Osteoblast (primary cell): ENCODE measurements at regions not wholly inside any gene's neighbourhood (a gene's known extent, or its start where the extent isn't known, plus 50 kb on each side); places are given as distances from the start of the nearest gene placed in this dataset.

ENCODE experiments used
- DNase-seq: peaks from one replicate; pipeline ENCODE4 v3.0.0; 2011; ENCODE audit warnings: low spot score, mixed read lengths; ENCODE audit not compliant: insufficient read length; ENCODE audit errors: missing footprints
- H2AFZ ChIP-seq: 2 replicates; pipeline ENCODE4 v1.6.0; 2011; ENCODE audit warnings: mild to moderate bottlenecking, low read length
- H3K27ac ChIP-seq: 2 replicates; pipeline ENCODE4 v1.5.1; 2011; ENCODE audit warnings: mild to moderate bottlenecking, low read depth, low read length, moderate library complexity
- H3K27me3 ChIP-seq: 2 replicates; pipeline ENCODE4 v1.6.0; 2012; ENCODE audit warnings: mild to moderate bottlenecking, control low read depth, inconsistent platforms, low read length, moderate library complexity; ENCODE audit not compliant: insufficient read depth
- H3K36me3 ChIP-seq: 2 replicates; pipeline ENCODE4 v1.5.1; 2011; ENCODE audit warnings: mild to moderate bottlenecking, low read length, control low read depth, moderate library complexity; ENCODE audit not compliant: insufficient read depth
- H3K4me1 ChIP-seq: 2 replicates; pipeline ENCODE4 v1.5.1; 2011; ENCODE audit warnings: mild to moderate bottlenecking, low read length, control low read depth, moderate library complexity; ENCODE audit not compliant: insufficient read depth
- H3K4me2 ChIP-seq: 2 replicates; pipeline ENCODE4 v1.6.0; 2011; ENCODE audit warnings: mild to moderate bottlenecking, low read length; ENCODE audit not compliant: insufficient read depth
- H3K4me3 ChIP-seq: fragments of 200-600 bp; sonication (generic); 3 replicates; pipeline ENCODE4 v1.5.1; 2012; ENCODE audit warnings: mild to moderate bottlenecking, low read length, inconsistent platforms; ENCODE audit not compliant: insufficient read depth
- H3K79me2 ChIP-seq: 2 replicates; pipeline ENCODE4 v1.6.0; 2012; ENCODE audit warnings: mild to moderate bottlenecking, low read length, control low read depth, inconsistent platforms; ENCODE audit not compliant: insufficient read depth
- H3K9me3 ChIP-seq: 2 replicates; pipeline ENCODE4 v1.5.1; 2011; ENCODE audit warnings: low read depth, low read length, control low read depth
- H4K20me1 ChIP-seq: 2 replicates; pipeline ENCODE4 v1.6.0; 2012; ENCODE audit warnings: mild to moderate bottlenecking, low read length, control low read depth; ENCODE audit not compliant: insufficient read depth
- TF ChIP-seq, protein P1 (sequence below): IDR thresholded peaks from 2 replicates; pipeline ENCODE4 v1.5.1; 2011; ENCODE audit warnings: mild to moderate bottlenecking, low read depth, low read length, moderate library complexity; ENCODE audit errors: extremely low read depth

DNA sequence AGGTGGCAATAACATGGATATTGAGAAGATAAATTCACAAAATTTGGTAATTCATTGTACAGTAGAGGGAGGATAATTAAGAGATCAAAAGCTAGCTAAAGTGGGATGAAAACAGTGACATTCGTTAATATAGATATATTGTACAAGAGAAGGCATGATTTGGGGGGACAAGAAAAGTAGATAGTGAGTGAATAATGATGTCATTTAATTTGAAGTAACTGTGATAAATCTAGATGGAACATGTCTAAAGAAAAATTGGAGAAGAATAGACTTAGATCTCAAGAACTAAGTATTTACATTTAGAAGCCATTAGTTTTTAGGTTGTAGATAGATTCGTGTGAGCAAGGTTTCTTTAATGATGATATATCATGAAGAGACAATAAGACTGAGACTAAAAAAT is 594.0 kb upstream of the RGS18 start:
- Histone ChIP-seq H3K4me3 (no peak overlapping the region), H3K79me2 (no peaks in the 10 kb centered on the region), H4K20me1 (no peaks in the 10 kb centered on the region), H3K4me1 (no peaks in the 10 kb centered on the region), H3K4me2 (no peak overlapping the region), H3K27ac (no peak overlapping the region), H2AFZ (no peak overlapping the region), H3K36me3 (no peaks in the 10 kb centered on the region), H3K9me3 (no peaks in the 10 kb centered on the region), H3K27me3 (no peaks in the 10 kb centered on the region)
- TF ChIP-seq, protein P1, sequence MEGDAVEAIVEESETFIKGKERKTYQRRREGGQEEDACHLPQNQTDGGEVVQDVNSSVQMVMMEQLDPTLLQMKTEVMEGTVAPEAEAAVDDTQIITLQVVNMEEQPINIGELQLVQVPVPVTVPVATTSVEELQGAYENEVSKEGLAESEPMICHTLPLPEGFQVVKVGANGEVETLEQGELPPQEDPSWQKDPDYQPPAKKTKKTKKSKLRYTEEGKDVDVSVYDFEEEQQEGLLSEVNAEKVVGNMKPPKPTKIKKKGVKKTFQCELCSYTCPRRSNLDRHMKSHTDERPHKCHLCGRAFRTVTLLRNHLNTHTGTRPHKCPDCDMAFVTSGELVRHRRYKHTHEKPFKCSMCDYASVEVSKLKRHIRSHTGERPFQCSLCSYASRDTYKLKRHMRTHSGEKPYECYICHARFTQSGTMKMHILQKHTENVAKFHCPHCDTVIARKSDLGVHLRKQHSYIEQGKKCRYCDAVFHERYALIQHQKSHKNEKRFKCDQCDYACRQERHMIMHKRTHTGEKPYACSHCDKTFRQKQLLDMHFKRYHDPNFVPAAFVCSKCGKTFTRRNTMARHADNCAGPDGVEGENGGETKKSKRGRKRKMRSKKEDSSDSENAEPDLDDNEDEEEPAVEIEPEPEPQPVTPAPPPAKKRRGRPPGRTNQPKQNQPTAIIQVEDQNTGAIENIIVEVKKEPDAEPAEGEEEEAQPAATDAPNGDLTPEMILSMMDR = no peak
- no peak for DNase-seq

DNA sequence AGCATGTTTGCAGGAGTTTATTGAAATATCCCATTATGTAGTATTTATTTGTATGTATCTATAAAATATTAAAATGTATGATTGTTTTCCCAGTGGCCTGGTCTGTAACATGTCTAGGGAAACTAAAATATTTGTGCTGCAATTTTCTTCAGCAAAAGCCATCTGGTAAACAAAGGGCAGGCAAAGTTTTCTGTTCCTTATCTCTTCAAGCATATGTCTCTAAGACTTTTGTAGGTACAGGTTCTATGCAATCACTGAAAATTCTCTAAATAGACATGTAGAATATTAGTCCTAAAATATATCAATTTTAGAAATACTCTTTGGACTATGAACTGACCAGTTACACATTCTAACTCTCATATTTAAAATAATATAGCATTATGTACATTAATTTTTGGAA is 585.8 kb upstream of the RGS18 start:
- H3K4me1 ChIP-seq = no peaks in the 10 kb centered on the region
- TF ChIP-seq, protein P1 = no peak
- DNase-seq = no peak

DNA sequence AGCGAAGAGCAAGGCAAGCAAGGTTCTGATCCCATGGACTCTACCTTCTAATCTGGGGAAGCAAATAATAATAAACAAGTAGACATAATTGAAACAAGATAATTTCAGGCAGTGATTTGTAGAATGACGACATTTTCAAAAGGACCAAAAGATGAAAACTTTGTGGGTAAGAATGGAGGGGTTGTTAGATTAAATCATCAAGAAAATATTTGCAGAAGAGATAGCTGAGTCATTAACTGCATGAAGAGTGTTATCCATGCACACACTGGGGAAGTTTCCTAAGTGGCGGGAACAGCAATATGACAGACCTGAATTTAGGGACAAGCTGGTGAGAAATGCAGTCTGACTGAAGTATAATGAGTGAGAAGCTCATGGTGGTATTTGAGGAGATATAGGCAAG is 583.1 kb upstream of the RGS18 start:
- no peak overlapping the region for H3K4me3 ChIP-seq
- no peak overlapping the region for H3K4me2 ChIP-seq
- H3K9me3 ChIP-seq = no peaks in the 10 kb centered on the region

More for the DNA sequence above, 585.8 kb upstream of the RGS18 start:
- no peaks in the 10 kb centered on the region for H3K9me3 ChIP-seq
- H3K4me2 ChIP-seq = no peak overlapping the region
- no peaks in the 10 kb centered on the region for H3K36me3 ChIP-seq
- H3K27ac ChIP-seq = no peak overlapping the region
- no peaks in the 10 kb centered on the region for H4K20me1 ChIP-seq
- H3K27me3 ChIP-seq = no peaks in the 10 kb centered on the region
- no peaks in the 10 kb centered on the region for H3K79me2 ChIP-seq
- no peak overlapping the region for H2AFZ ChIP-seq
- no peak overlapping the region for H3K4me3 ChIP-seq

DNA sequence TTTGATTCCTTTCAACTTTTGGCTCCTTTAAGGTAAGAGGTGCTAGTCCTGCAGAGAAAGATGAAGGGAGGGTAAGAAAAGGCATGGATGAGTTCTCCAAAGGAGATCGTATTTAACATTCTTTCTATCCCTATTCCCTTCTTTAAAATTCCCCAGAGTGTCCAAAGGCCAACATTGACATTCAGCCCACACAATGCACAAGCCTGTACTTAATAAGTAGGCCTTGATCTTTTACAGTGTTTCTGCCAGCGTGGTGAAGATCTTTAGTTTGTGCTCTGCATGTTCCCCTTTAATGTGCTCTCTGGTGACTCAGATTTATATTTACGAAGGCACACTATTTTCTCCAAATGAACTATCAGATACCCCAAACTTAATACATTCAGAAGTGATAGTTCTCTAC is 582.5 kb upstream of the RGS18 start:
- Histone ChIP-seq H2AFZ (no peak overlapping the region), H3K79me2 (no peaks in the 10 kb centered on the region), H3K4me2 (no peak overlapping the region), H3K27me3 (no peaks in the 10 kb centered on the region), H3K36me3 (no peaks in the 10 kb centered on the region), H3K27ac (no peak overlapping the region), H3K4me3 (no peak overlapping the region), H3K9me3 (no peaks in the 10 kb centered on the region), H4K20me1 (no peaks in the 10 kb centered on the region), H3K4me1 (no peaks in the 10 kb centered on the region)
- TF ChIP-seq, protein P1 = no peak
- DNase-seq = no peak

More for the DNA sequence above, 583.1 kb upstream of the RGS18 start:
- H3K27ac ChIP-seq = no peak overlapping the region
- H3K79me2 ChIP-seq = no peaks in the 10 kb centered on the region
- H4K20me1 ChIP-seq = no peaks in the 10 kb centered on the region
- no peaks in the 10 kb centered on the region for H3K27me3 ChIP-seq
- DNase-seq = no peak
- TF ChIP-seq, protein P1 = no peak
- H3K36me3 ChIP-seq = no peaks in the 10 kb centered on the region
- H2AFZ ChIP-seq = no peak overlapping the region
- H3K4me1 ChIP-seq = no peaks in the 10 kb centered on the region
